MM.1S (cell line): ENCODE measurements at regions not wholly inside any gene's neighbourhood (a gene's known extent, or its start where the extent isn't known, plus 50 kb on each side); places are given as distances from the start of the nearest gene placed in this dataset.

Experiments used
- DNase-seq: peaks from one replicate; pipeline ENCODE4 v3.0.0-alpha.2; 2015
- H2AFZ ChIP-seq: fragments of 300-600 bp; sonication (generic); 2 replicates; pipeline ENCODE4 v1.6.0; 2016; ENCODE audit warnings: antibody characterized with exemption, low read length
- H3F3A ChIP-seq: fragments of 300-600 bp; sonication (generic); 2 replicates; pipeline ENCODE4 v1.6.1; 2016; ENCODE audit warnings: mild to moderate bottlenecking, antibody characterized with exemption, low read length, moderate library complexity, mixed read lengths; ENCODE audit not compliant: insufficient read depth
- H3K27ac ChIP-seq: fragments of 300-600 bp; sonication (generic); 2 replicates; pipeline ENCODE4 v1.5.1; 2016; ENCODE audit warnings: mild to moderate bottlenecking, low read length
- H3K27me3 ChIP-seq: fragments of 300-600 bp; sonication (generic); replicated peaks from 2 replicates; pipeline ENCODE4 v1.6.0; 2016; ENCODE audit warnings: low read length; ENCODE audit not compliant: insufficient read depth
- H3K36me3 ChIP-seq: fragments of 300-600 bp; sonication (generic); replicated peaks from 2 replicates; pipeline ENCODE4 v1.6.1; 2016; ENCODE audit warnings: mild to moderate bottlenecking, low read length, mixed read lengths; ENCODE audit not compliant: insufficient read depth
- H3K4me1 ChIP-seq: fragments of 300-600 bp; sonication (generic); 2 replicates; pipeline ENCODE4 v1.6.1; 2016; ENCODE audit warnings: low read length, mixed read lengths
- H3K4me2 ChIP-seq: fragments of 300-600 bp; sonication (generic); 2 replicates; pipeline ENCODE4 v1.6.0; 2016; ENCODE audit warnings: low read depth, low read length
- H3K4me3 ChIP-seq: fragments of 300-600 bp; sonication (generic); 2 replicates; pipeline ENCODE4 v1.5.1; 2016; ENCODE audit warnings: low read length, mixed read lengths
- H3K79me2 ChIP-seq: fragments of 300-600 bp; sonication (generic); 2 replicates; pipeline ENCODE4 v1.6.1; 2016; ENCODE audit warnings: mixed run types, low read length, mixed read lengths
- H3K9ac ChIP-seq: fragments of 300-600 bp; sonication (generic); 2 replicates; pipeline ENCODE4 v1.6.1; 2016; ENCODE audit warnings: low read length, mixed read lengths
- H3K9me2 ChIP-seq: fragments of 300-600 bp; sonication (generic); replicated peaks from 2 replicates; pipeline ENCODE4 v1.6.1; 2016; ENCODE audit warnings: mild to moderate bottlenecking, low read length, mixed read lengths; ENCODE audit not compliant: insufficient read depth
- H3K9me3 ChIP-seq: fragments of 300-600 bp; sonication (generic); replicated peaks from 2 replicates; pipeline ENCODE4 v1.6.1; 2016; ENCODE audit warnings: mild to moderate bottlenecking, low read length, mixed read lengths; ENCODE audit not compliant: insufficient read depth
- H4K20me1 ChIP-seq: fragments of 300-600 bp; sonication (generic); 2 replicates; pipeline ENCODE4 v1.6.1; 2016; ENCODE audit warnings: mild to moderate bottlenecking, low read length, moderate library complexity, mixed read lengths; ENCODE audit not compliant: insufficient read depth
- CTCF ChIP-seq: fragments of 300-600 bp; sonication (generic); IDR thresholded peaks from 2 replicates; pipeline ENCODE4 v1.5.1; 2016; ENCODE audit warnings: antibody characterized with exemption, low read length, mixed read lengths
- EZH2 ChIP-seq: fragments of 300-600 bp; sonication (generic); optimal IDR thresholded peaks from 2 replicates; pipeline ENCODE3; 2017; ENCODE audit warnings: low read depth, mild to moderate bottlenecking, antibody characterized with exemption, low read length, mixed read lengths
- EZH2phosphoT487 ChIP-seq: fragments of 300-600 bp; sonication (generic); IDR thresholded peaks from 2 replicates; pipeline ENCODE4 v1.6.1; 2018; ENCODE audit warnings: antibody characterized with exemption, low read length

DNA sequence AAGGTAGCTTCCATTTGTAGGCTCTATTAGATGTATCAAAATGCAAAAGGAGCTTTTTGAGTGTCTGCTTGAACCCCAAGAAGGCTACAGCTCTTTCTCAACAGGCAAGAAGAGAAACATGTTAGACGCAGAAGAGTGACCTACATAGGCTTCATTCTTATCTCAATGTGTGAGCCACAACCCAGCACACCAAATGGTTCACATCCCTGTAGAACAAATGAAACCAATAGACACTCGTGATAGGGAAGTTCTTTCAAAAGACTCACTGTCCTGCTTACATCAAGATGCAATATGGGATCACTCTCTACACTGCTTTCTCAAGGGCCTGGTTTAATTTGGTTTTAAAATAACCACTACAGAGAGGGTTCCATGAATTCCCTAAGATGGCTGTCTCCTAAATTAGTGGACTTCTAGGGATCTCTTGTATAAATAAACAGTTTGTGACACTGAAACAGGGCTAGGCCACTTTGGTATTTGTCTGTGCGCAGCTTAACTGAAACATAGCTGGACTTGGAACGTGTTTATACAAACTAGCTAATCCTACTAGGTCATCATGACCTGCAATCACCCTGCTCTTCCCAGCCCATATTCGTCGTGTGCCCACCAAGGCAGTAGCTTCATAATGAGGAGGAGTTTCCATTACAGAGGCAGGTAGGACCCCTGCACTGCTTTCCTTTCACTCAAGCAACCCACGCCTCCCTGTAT, 225.4 kb upstream of the PREP start:
- no peaks in the 10 kb centered on the region for H3F3A ChIP-seq
- no peaks in the 10 kb centered on the region for H4K20me1 ChIP-seq
- TF ChIP-seq CTCF (no peak), EZH2phosphoT487 (no peak)
- H3K27me3 ChIP-seq, result no peaks in the 10 kb centered on the region
- no peak overlapping the region for H3K4me3 ChIP-seq
- no peaks in the 10 kb centered on the region for H3K9me2 ChIP-seq
- H2AFZ ChIP-seq, result no peak overlapping the region
- no peaks in the 10 kb centered on the region for H3K9me3 ChIP-seq
- no peak overlapping the region for H3K9ac ChIP-seq
- no peak overlapping the region for H3K4me2 ChIP-seq
- DNase-seq, result no peak
- H3K36me3 ChIP-seq, result no peaks in the 10 kb centered on the region
- H3K27ac ChIP-seq, result no peak overlapping the region
- H3K79me2 ChIP-seq, result no peaks in the 10 kb centered on the region
- H3K4me1 ChIP-seq, result no peaks in the 10 kb centered on the region

GRCh38 chr6:105626295-105627158, 223.6 kb upstream of the PREP start:
- TF ChIP-seq EZH2, result no peak
- TF ChIP-seq EZH2phosphoT487, result no peak
- no peak for TF ChIP-seq CTCF
- no peak overlapping the region for H2AFZ ChIP-seq

DNA sequence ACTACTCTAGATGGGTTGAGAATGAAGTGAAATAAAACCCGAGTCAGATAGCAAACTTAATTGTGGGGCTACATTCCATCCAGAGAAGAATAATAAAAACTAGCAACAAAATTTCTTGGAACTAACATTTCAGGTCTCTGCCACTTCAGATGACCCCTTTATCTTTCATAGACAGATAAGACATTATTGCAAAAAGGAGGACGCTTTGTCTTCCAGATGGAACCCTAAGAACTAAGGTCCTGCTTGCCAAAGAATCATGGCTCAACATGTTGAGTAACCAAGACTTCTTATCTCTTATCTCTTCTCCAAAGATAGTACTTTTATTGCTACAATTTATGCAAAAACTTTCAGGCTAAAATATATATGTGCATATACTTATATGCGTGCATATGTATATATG, 221.1 kb upstream of the PREP start:
- no peaks in the 10 kb centered on the region for H3K9me3 ChIP-seq
- TF ChIP-seq CTCF (no peak), EZH2 (no peak), EZH2phosphoT487 (no peak)
- no peak overlapping the region for H3K9ac ChIP-seq
- H3K27me3 ChIP-seq, result no peaks in the 10 kb centered on the region
- no peak overlapping the region for H2AFZ ChIP-seq
- no peaks in the 10 kb centered on the region for H3K79me2 ChIP-seq
- H3K4me3 ChIP-seq, result no peak overlapping the region
- H3F3A ChIP-seq, result no peaks in the 10 kb centered on the region
- H3K9me2 ChIP-seq, result no peaks in the 10 kb centered on the region
- no peak for DNase-seq
- H4K20me1 ChIP-seq, result no peaks in the 10 kb centered on the region
- no peak overlapping the region for H3K27ac ChIP-seq
- H3K4me1 ChIP-seq, result no peaks in the 10 kb centered on the region
- no peaks in the 10 kb centered on the region for H3K36me3 ChIP-seq
- H3K4me2 ChIP-seq, result no peak overlapping the region

More at GRCh38 chr6:105626295-105627158, 223.6 kb upstream of the PREP start:
- DNase-seq, result no peak
- H3K27me3 ChIP-seq, result no peaks in the 10 kb centered on the region
- H3K4me1 ChIP-seq, result no peaks in the 10 kb centered on the region
- no peaks in the 10 kb centered on the region for H3F3A ChIP-seq
- no peak overlapping the region for H3K27ac ChIP-seq
- H3K36me3 ChIP-seq, result no peaks in the 10 kb centered on the region
- no peaks in the 10 kb centered on the region for H3K9me2 ChIP-seq
- no peaks in the 10 kb centered on the region for H3K79me2 ChIP-seq
- H3K4me2 ChIP-seq, result no peak overlapping the region
- H3K4me3 ChIP-seq, result no peak overlapping the region
- H3K9me3 ChIP-seq, result no peaks in the 10 kb centered on the region
- H3K9ac ChIP-seq, result no peak overlapping the region
- no peaks in the 10 kb centered on the region for H4K20me1 ChIP-seq
